ENCODE measurements at regions not wholly inside any gene's neighbourhood (a gene's known extent, or its start where the extent isn't known, plus 50 kb on each side); places are given as distances from the start of the nearest gene placed in this dataset.
"Not testable (repeated sequence)": the region's sequence is repeated elsewhere in the genome, so short reads cannot be mapped to it uniquely, and the experiment has no call there.

GRCh38 chr6:86028776-86029175, 386.1 kb upstream of the SYNCRIP start:
- no peak overlapping the region for H3K9ac ChIP-seq
- no peak overlapping the region for H2AFZ ChIP-seq (ENCODE audit: low read depth)
- no peak overlapping the region for H3K4me2 ChIP-seq
- H3K4me3 ChIP-seq (IDR thresholded peaks at IDR 0.05; ENCODE audit: insufficient read depth, low read depth, low read length), result no peak overlapping the region
- no peaks in the 10 kb centered on the region for H3K27me3 ChIP-seq (ENCODE audit: insufficient read depth, low read depth)
- H3K79me2 ChIP-seq (ENCODE audit: insufficient read depth, low read depth), result no peaks in the 10 kb centered on the region
- H3K36me3 ChIP-seq (ENCODE audit: insufficient read depth), result no peaks in the 10 kb centered on the region
- H3K4me1 ChIP-seq (ENCODE audit: low read depth, poor library complexity, severe bottlenecking), result no peaks in the 10 kb centered on the region
- H3K27ac ChIP-seq, result no peak overlapping the region
- TF ChIP-seq CTCF (conservative IDR thresholded peaks at IDR 0.05; ENCODE audit: low read depth, low read length), result no peak
- H4K20me1 ChIP-seq (ENCODE audit: insufficient read depth), result no peaks in the 10 kb centered on the region

- not testable (repeated sequence) for H2AFZ ChIP-seq (ENCODE audit: low read depth); H3K36me3 ChIP-seq (ENCODE audit: insufficient read depth); H3K9ac ChIP-seq; H3K27me3 ChIP-seq (ENCODE audit: insufficient read depth, low read depth); H3K27ac ChIP-seq; H3K4me3 ChIP-seq (IDR thresholded peaks at IDR 0.05; ENCODE audit: insufficient read depth, low read depth, low read length); H4K20me1 ChIP-seq (ENCODE audit: insufficient read depth); H3K4me2 ChIP-seq; H3K79me2 ChIP-seq (ENCODE audit: insufficient read depth, low read depth); H3K4me1 ChIP-seq (ENCODE audit: low read depth, poor library complexity, severe bottlenecking)
Observed at GRCh38 chr6:86026890-86027289, 384.2 kb upstream of the SYNCRIP start.

- TF ChIP-seq CTCF (conservative IDR thresholded peaks at IDR 0.05; ENCODE audit: low read depth, low read length), result no peak
- no peak overlapping the region for H3K4me3 ChIP-seq (IDR thresholded peaks at IDR 0.05; ENCODE audit: insufficient read depth, low read depth, low read length)
- no peak overlapping the region for H2AFZ ChIP-seq (ENCODE audit: low read depth)
- H3K79me2 ChIP-seq (ENCODE audit: insufficient read depth, low read depth), result no peaks in the 10 kb centered on the region
- no peak overlapping the region for H3K4me2 ChIP-seq
- H3K4me1 ChIP-seq (ENCODE audit: low read depth, poor library complexity, severe bottlenecking), result no peaks in the 10 kb centered on the region
- H3K36me3 ChIP-seq (ENCODE audit: insufficient read depth), result no peaks in the 10 kb centered on the region
- no peak overlapping the region for H3K27ac ChIP-seq
- H3K27me3 ChIP-seq (ENCODE audit: insufficient read depth, low read depth), result no peaks in the 10 kb centered on the region
- no peak overlapping the region for H3K9ac ChIP-seq
- no peaks in the 10 kb centered on the region for H4K20me1 ChIP-seq (ENCODE audit: insufficient read depth)
Observed at GRCh38 chr6:86017236-86017635, 374.6 kb upstream of the SYNCRIP start.

GRCh38 chr6:86016567-86016966, 373.9 kb upstream of the SYNCRIP start:
- Histone ChIP-seq H2AFZ (ENCODE audit: low read depth) (no peak overlapping the region), H3K9ac (no peak overlapping the region), H3K27ac (no peak overlapping the region), H3K4me3 (IDR thresholded peaks at IDR 0.05; ENCODE audit: insufficient read depth, low read depth, low read length) (no peak overlapping the region), H3K4me2 (no peak overlapping the region), H3K4me1 (ENCODE audit: low read depth, poor library complexity, severe bottlenecking) (no peaks in the 10 kb centered on the region), H4K20me1 (ENCODE audit: insufficient read depth) (no peaks in the 10 kb centered on the region), H3K79me2 (ENCODE audit: insufficient read depth, low read depth) (no peaks in the 10 kb centered on the region), H3K27me3 (ENCODE audit: insufficient read depth, low read depth) (no peaks in the 10 kb centered on the region), H3K36me3 (ENCODE audit: insufficient read depth) (no peaks in the 10 kb centered on the region)
- TF ChIP-seq CTCF (conservative IDR thresholded peaks at IDR 0.05; ENCODE audit: low read depth, low read length), result no peak

- Histone ChIP-seq H3K27ac (no peak overlapping the region), H3K4me1 (ENCODE audit: low read depth, poor library complexity, severe bottlenecking) (no peaks in the 10 kb centered on the region), H3K4me3 (IDR thresholded peaks at IDR 0.05; ENCODE audit: insufficient read depth, low read depth, low read length) (no peak overlapping the region), H4K20me1 (ENCODE audit: insufficient read depth) (no peaks in the 10 kb centered on the region), H3K36me3 (ENCODE audit: insufficient read depth) (no peaks in the 10 kb centered on the region), H3K79me2 (ENCODE audit: insufficient read depth, low read depth) (no peaks in the 10 kb centered on the region), H3K27me3 (ENCODE audit: insufficient read depth, low read depth) (no peaks in the 10 kb centered on the region), H3K4me2 (no peak overlapping the region), H3K9ac (no peak overlapping the region), H2AFZ (ENCODE audit: low read depth) (no peak overlapping the region)
- no peak for TF ChIP-seq CTCF (conservative IDR thresholded peaks at IDR 0.05; ENCODE audit: low read depth, low read length)
Observed at GRCh38 chr6:86016077-86016476, 373.4 kb upstream of the SYNCRIP start.

- not testable (repeated sequence) for H4K20me1 ChIP-seq (ENCODE audit: insufficient read depth); H2AFZ ChIP-seq (ENCODE audit: low read depth); H3K79me2 ChIP-seq (ENCODE audit: insufficient read depth, low read depth)
Observed at GRCh38 chr6:86012991-86013390, 370.3 kb upstream of the SYNCRIP start.

More at GRCh38 chr6:86012991-86013390, 370.3 kb upstream of the SYNCRIP start:
- not testable (repeated sequence) for H3K4me1 ChIP-seq (ENCODE audit: low read depth, poor library complexity, severe bottlenecking); H3K4me3 ChIP-seq (IDR thresholded peaks at IDR 0.05; ENCODE audit: insufficient read depth, low read depth, low read length); H3K27ac ChIP-seq; H3K27me3 ChIP-seq (ENCODE audit: insufficient read depth, low read depth); H3K9ac ChIP-seq; H3K36me3 ChIP-seq (ENCODE audit: insufficient read depth); H3K4me2 ChIP-seq

Measured in KMS-11 (cell line).